ENCODE measurements at regions not wholly inside any gene's neighbourhood (a gene's known extent, or its start where the extent isn't known, plus 50 kb on each side); places are given as distances from the start of the nearest gene placed in this dataset.
"Not testable (repeated sequence)": the region's sequence is repeated elsewhere in the genome, so short reads cannot be mapped to it uniquely, and the experiment has no call there.

GRCh38 chr18:64725657-64726056, 576.8 kb upstream of the LINC00305 start:
- DNase-seq (ENCODE audit: low read depth, low spot score), result peak; percentile 47

GRCh38 chr18:64720781-64721464, 572.0 kb upstream of the LINC00305 start:
- no peak for DNase-seq (ENCODE audit: low read depth, low spot score)

- DNase-seq (ENCODE audit: low read depth, low spot score), result no peak
Measured at GRCh38 chr18:64718808-64719207, 569.9 kb upstream of the LINC00305 start.

- no peak for DNase-seq (ENCODE audit: low read depth, low spot score)
Measured at GRCh38 chr18:64717026-64717425, 568.1 kb upstream of the LINC00305 start.

GRCh38 chr18:64714086-64714485, 565.2 kb upstream of the LINC00305 start:
- DNase-seq (ENCODE audit: low read depth, low spot score), result no peak

- DNase-seq (ENCODE audit: low read depth, low spot score), result no peak
Measured at GRCh38 chr18:64713284-64713683, 564.4 kb upstream of the LINC00305 start.

- DNase-seq (ENCODE audit: low read depth, low spot score), result no peak
Measured at GRCh38 chr18:64712035-64712434, 563.1 kb upstream of the LINC00305 start.

- DNase-seq (ENCODE audit: low read depth, low spot score), result no peak
Measured at GRCh38 chr18:64710105-64710861, 561.4 kb upstream of the LINC00305 start.

GRCh38 chr18:64707052-64707451, 558.2 kb upstream of the LINC00305 start:
- DNase-seq (ENCODE audit: low read depth, low spot score), result no peak

GRCh38 chr18:64699081-64699480, 550.2 kb upstream of the LINC00305 start:
- DNase-seq (ENCODE audit: low read depth, low spot score), result no peak

- DNase-seq (ENCODE audit: low read depth, low spot score), result no peak
Measured at GRCh38 chr18:64695851-64696553, 547.1 kb upstream of the LINC00305 start.

- DNase-seq (ENCODE audit: low read depth, low spot score), result no peak
Measured at GRCh38 chr18:64693766-64694165, 544.9 kb upstream of the LINC00305 start.

- no peak for DNase-seq (ENCODE audit: low read depth, low spot score)
Measured at GRCh38 chr18:64692826-64693225, 543.9 kb upstream of the LINC00305 start.

GRCh38 chr18:64679121-64679520, 530.2 kb upstream of the LINC00305 start:
- no peak for DNase-seq (ENCODE audit: low read depth, low spot score)

- DNase-seq (ENCODE audit: low read depth, low spot score), result peak; percentile 36
Measured at GRCh38 chr18:64678048-64678447, 529.2 kb upstream of the LINC00305 start.

- DNase-seq (ENCODE audit: low read depth, low spot score), result no peak
Measured at GRCh38 chr18:64674694-64675093, 525.8 kb upstream of the LINC00305 start.

- DNase-seq (ENCODE audit: low read depth, low spot score), result not testable (repeated sequence)
Measured at GRCh38 chr18:64671293-64671692, 522.4 kb upstream of the LINC00305 start.

- DNase-seq (ENCODE audit: low read depth, low spot score), result no peak
Measured at GRCh38 chr18:64668461-64668962, 519.6 kb upstream of the LINC00305 start.

GRCh38 chr18:64663086-64663485, 514.2 kb upstream of the LINC00305 start:
- DNase-seq (ENCODE audit: low read depth, low spot score), result no peak

GRCh38 chr18:64659196-64659595, 510.3 kb upstream of the LINC00305 start:
- DNase-seq (ENCODE audit: low read depth, low spot score), result no peak

GRCh38 chr18:64653068-64653467, 504.2 kb upstream of the LINC00305 start:
- DNase-seq (ENCODE audit: low read depth, low spot score), result no peak

- DNase-seq (ENCODE audit: low read depth, low spot score), result no peak
Measured at GRCh38 chr18:64650068-64650467, 501.2 kb upstream of the LINC00305 start.
